ENCODE measurements at regions not wholly inside any gene's neighbourhood (a gene's known extent, or its start where the extent isn't known, plus 50 kb on each side); places are given as distances from the start of the nearest gene placed in this dataset.

DNA sequence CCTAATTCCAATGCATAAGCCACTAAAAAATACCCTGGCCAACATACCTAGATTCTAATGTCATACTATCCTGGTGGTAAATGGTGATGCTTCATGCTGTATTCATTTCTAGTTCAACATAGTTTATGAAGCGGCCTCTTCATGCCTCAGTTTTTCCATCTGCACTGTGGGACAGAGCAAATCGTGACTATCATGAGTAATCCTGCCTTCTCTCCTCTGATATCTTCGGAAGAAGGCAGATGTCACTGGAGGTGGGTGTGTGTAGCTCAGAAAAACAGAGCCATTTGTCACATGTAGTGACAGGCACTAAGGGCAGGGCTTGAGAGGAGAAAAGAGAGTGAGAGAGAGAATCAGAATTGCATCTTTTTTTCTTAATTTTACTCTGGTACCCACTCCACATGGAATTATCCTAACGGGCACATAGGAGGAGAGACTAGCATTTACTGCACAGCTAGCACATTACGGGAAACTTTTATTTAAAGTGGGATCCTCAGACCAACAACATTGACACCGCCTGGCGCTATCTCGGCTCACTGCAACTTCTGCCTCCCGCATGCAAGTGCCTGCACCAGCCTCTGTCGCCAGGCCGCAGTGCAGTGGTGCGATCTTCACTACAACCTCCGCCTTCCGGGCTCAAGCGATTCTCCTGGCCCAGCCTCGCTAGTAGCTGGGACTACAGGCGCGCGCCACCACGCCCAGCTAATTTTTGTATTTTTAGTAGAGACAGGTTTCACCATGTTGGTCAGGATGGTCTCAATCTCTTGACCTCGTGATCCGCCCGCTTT lies 78.4 kb upstream of the KCNA3 start:
- H3K4me3 ChIP-seq (replicated peaks in 1 of 2; ENCODE audit: low read depth in 2 of 2, low read length in 2 of 2), result no peak overlapping the region
- TF ChIP-seq, protein P1, sequence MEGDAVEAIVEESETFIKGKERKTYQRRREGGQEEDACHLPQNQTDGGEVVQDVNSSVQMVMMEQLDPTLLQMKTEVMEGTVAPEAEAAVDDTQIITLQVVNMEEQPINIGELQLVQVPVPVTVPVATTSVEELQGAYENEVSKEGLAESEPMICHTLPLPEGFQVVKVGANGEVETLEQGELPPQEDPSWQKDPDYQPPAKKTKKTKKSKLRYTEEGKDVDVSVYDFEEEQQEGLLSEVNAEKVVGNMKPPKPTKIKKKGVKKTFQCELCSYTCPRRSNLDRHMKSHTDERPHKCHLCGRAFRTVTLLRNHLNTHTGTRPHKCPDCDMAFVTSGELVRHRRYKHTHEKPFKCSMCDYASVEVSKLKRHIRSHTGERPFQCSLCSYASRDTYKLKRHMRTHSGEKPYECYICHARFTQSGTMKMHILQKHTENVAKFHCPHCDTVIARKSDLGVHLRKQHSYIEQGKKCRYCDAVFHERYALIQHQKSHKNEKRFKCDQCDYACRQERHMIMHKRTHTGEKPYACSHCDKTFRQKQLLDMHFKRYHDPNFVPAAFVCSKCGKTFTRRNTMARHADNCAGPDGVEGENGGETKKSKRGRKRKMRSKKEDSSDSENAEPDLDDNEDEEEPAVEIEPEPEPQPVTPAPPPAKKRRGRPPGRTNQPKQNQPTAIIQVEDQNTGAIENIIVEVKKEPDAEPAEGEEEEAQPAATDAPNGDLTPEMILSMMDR (IDR thresholded peaks at IDR 0.05; ENCODE audit: low read depth, low read length), result no peak
- no peak for DNase-seq (ENCODE audit: low read depth in 2 of 2)

DNA sequence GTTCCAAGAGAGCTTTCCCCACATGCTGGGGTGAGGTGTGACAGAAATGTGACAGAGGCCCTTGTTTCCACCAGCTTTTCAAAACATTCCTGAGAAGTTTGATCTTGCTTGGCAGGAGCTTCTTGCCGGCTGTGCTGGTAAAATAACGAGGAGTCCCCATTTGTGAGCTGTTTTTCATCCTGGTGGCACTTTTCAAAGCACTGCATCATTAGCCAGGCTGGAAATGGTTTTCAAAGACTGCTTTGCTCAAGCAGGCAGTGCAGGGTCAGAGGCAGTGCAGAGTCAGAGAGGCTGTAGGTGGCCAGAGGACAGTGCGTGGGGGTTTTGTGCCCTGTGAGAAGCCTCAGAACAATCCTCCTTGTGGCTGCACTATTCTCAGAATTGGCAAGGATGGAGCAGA lies 75.8 kb upstream of the KCNA3 start:
- no peak overlapping the region for H3K4me3 ChIP-seq (replicated peaks in 1 of 2; ENCODE audit: low read depth in 2 of 2, low read length in 2 of 2)
- TF ChIP-seq, protein P1 (IDR thresholded peaks at IDR 0.05; ENCODE audit: low read depth, low read length), result no peak
- no peak for DNase-seq (ENCODE audit: low read depth in 2 of 2)

DNA sequence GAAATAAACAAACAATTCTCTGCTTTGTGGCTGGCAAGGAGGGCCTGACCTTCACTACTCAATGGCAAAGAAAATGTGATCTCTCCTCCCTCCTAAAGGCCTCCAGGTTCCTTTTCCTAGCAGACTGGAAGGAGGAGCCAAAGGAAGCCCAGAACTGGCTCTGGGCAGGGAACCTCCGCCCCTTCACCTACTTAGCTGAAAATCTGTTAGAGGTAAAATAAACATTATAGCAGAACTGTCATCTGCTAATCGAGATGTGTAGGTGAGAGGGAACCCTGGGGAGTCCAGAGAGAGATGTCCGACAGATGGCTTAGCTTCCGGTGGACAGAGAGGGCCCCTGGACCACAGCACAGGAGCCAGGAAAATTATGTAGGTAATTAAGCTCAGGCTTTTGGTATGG lies 75.2 kb upstream of the KCNA3 start:
- DNase-seq (ENCODE audit: low read depth in 2 of 2), result no peak
- TF ChIP-seq, protein P1 (IDR thresholded peaks at IDR 0.05; ENCODE audit: low read depth, low read length), result no peak
- H3K4me3 ChIP-seq (replicated peaks in 1 of 2; ENCODE audit: low read depth in 2 of 2, low read length in 2 of 2), result no peak overlapping the region

DNA sequence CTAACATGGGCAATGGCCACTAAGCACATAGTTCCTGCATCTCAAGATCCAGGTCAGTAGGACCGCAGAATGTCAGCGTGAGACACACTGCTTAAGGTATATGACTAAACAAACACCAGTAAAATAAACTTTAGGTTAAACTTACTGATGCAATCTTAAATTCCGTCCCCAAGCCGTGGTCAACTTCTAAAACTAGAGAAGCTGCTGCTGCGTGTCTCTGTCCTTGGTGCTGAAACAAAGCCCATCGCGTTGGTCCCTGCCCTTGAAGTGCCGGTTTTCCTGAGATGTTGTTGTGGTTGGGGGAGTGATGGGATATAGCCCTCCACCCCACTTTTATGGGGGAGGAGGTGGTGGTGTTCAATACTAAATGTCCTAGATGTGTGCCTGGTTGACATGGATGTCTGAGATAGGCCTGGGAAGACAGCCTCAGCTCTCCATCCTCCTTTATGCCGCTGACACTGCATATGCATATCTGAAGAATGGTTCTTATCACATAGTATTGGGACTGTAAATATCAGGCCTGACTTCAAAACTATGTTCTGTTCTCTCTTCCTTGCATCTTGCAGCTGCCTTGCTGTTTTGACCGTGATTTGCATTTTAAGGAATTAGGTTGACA lies 72.0 kb upstream of the KCNA3 start:
- TF ChIP-seq, protein P1 (IDR thresholded peaks at IDR 0.05; ENCODE audit: low read depth, low read length), result no peak
- H3K4me3 ChIP-seq (replicated peaks in 1 of 2; ENCODE audit: low read depth in 2 of 2, low read length in 2 of 2), result no peak overlapping the region
- peak; percentile 56 to 59 for DNase-seq (ENCODE audit: low read depth in 2 of 2)

DNA sequence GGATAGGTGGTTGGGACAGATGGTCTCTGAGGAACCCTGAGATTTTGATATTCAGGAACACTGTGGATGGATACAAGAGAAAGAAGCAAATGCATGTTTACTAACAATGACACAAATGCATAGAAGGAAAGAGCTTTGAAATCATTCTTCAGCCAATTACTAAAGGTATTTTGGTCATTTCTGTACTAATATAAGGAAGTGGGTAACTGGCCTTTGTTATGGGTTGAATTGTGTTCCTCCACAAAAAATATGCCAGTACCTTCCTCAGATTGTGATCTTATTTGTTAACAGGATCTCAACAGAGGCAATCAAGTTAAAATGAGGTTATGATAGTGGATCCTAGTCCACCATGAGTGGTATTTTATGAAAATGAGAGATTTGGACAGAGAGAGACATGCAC lies 68.7 kb upstream of the KCNA3 start:
- TF ChIP-seq, protein P1 (IDR thresholded peaks at IDR 0.05; ENCODE audit: low read depth, low read length), result no peak
- no peak overlapping the region for H3K4me3 ChIP-seq (replicated peaks in 1 of 2; ENCODE audit: low read depth in 2 of 2, low read length in 2 of 2)
- DNase-seq (ENCODE audit: low read depth in 2 of 2), result no peak

DNA sequence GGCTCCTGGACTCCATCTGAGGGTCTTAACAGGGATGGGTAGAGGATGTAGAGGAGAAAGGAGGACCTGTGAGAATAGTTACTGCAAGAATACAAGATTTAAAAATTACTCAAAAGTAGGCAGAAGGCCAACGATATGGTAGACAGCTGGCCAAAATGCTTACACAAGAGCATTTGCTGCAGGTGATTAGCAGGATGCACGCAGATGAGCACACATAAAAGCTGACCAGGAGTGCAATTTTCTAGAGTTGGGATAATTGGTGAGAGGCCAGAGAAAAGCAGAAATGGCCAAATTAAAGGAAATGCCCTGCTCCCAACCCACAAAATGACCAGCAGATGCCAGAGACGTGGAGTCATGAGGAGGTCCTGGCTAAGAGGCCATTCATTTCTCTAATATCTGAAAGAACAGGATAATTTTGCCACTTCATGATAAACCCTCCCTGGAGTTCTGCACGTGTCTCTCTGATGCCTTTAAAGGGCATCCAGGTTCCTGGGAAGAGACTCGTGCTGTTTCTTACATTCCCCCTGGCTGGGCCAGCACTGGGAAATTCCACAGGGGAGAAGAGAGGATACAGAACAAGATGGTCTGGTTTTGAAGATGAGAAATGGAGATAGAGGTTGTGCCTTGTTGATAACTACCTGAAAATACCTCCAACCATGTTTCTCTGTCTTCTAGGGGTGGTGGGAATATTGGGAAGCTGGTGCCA lies 62.3 kb upstream of the KCNA3 start:
- no peak for DNase-seq (ENCODE audit: low read depth in 2 of 2)
- H3K4me3 ChIP-seq (replicated peaks in 1 of 2; ENCODE audit: low read depth in 2 of 2, low read length in 2 of 2), result no peak overlapping the region
- TF ChIP-seq, protein P1 (IDR thresholded peaks at IDR 0.05; ENCODE audit: low read depth, low read length), result no peak

All from cardiac fibroblast (primary cell).